Loucy (cell line): ENCODE measurements at regions not wholly inside any gene's neighbourhood (a gene's known extent, or its start where the extent isn't known, plus 50 kb on each side); places are given as distances from the start of the nearest gene placed in this dataset.

Source experiments
- CTCF ChIP-seq: fragments of 200-600 bp; sonication (generic); conservative IDR thresholded peaks from 2 replicates; pipeline ENCODE4 v1.5.1; 2014; ENCODE audit warnings: mild to moderate bottlenecking, antibody characterized with exemption, low read length
- EZH2phosphoT487 ChIP-seq: fragments of 200-600 bp; IDR thresholded peaks from 2 replicates; pipeline ENCODE4 v1.6.1; 2018; ENCODE audit warnings: antibody characterized with exemption, mild to moderate bottlenecking, moderate library complexity, borderline replicate concordance

GRCh38 chr6:27642744-27643456 lies 170.0 kb upstream of the ZNF184 start:
- TF ChIP-seq CTCF (no peak), EZH2phosphoT487 (no peak)
